ENCODE measurements at regions not wholly inside any gene's neighbourhood (a gene's known extent, or its start where the extent isn't known, plus 50 kb on each side); places are given as distances from the start of the nearest gene placed in this dataset.

DNA sequence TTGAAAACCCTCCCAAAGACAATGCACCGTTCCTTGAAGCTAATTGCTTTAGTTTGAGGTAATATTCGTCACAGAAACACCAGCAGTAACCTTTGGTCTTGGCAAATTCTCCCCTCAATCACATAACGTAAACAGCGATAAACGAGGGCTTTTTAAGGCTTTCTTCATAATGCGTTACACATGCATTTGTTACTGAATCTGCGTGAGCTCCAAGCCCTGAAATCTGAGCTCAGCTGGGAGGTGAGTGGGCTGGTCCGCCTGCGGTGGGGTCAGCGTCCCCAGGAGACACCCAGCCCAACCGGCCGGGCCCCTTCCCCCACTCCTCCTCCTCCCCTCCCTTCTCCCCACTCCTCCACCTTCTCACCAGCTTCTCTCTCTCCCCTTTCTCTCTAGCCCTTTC lies 91.1 kb downstream of the BARX1 start:
- TF ChIP-seq, protein P1, sequence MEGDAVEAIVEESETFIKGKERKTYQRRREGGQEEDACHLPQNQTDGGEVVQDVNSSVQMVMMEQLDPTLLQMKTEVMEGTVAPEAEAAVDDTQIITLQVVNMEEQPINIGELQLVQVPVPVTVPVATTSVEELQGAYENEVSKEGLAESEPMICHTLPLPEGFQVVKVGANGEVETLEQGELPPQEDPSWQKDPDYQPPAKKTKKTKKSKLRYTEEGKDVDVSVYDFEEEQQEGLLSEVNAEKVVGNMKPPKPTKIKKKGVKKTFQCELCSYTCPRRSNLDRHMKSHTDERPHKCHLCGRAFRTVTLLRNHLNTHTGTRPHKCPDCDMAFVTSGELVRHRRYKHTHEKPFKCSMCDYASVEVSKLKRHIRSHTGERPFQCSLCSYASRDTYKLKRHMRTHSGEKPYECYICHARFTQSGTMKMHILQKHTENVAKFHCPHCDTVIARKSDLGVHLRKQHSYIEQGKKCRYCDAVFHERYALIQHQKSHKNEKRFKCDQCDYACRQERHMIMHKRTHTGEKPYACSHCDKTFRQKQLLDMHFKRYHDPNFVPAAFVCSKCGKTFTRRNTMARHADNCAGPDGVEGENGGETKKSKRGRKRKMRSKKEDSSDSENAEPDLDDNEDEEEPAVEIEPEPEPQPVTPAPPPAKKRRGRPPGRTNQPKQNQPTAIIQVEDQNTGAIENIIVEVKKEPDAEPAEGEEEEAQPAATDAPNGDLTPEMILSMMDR (IDR thresholded peaks at IDR 0.05; ENCODE audit: insufficient read depth, missing control alignments) = no peak
- FAIRE-seq (no peak), DNase-seq (ENCODE audit: insufficient read length, low spot score) (no peak)

DNA sequence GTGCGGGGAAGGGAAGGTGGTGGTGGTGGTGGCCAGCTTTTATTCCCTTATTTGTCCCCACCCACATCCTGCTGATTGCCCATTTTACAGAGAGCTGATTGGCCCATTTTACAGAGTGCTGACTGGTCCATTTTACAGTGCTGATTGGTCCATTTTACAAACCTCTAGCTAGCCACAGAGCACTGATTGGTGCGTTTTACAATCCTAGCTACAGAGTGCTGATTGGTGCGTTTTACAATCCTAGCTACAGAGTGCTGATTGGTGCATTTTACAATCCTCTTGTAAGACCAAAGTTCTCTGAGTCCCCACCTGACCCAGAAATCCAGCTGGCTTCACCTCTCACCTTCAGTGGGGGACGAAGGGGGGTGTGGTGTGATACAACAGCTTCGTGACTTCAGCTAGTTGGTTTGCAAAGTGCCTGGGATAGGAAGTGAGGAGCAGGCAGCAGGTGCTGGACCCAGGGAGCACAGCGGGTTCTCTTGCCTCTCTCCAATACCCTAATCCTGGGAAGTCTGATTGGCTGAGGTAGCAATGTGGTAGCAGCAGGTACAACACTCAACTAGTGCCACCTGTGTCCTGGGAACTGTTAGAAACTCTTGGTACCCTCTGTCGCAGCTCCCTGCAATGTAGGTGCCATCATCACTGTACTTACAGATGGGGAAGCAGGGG lies 92.1 kb downstream of the BARX1 start:
- FAIRE-seq (no peak), DNase-seq (ENCODE audit: insufficient read length, low spot score) (no peak)
- TF ChIP-seq, protein P1 (IDR thresholded peaks at IDR 0.05; ENCODE audit: insufficient read depth, missing control alignments) = no peak

DNA sequence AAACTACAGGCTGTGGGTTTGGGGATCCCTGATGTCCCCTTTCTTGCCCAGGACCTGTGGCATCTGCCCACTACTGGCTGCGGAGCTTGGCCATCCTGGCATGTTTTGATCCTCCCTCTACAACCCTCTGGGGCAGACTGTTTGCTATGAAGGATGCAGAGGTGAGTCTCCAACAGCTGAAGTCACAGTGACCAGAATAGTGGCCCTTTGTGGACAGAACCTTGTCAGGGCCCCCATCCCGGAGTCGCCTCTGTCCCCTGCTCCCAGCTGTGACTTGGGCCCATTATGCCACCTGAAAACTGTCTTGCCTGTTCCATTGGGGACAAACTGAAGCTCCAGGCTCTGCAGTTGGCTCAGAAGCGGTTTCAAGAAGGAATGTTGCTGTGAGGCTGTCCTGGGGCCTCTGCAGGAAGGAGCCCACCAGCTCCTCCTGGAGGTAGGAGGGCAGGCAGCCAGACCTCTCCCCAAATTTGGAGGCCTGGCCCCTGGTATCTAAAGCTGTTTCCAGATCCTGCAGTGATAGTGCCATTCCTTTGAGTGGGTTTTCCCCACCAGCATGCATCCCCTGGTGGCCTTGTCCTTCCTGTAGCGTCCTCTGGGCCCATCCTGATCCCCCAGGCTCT lies 93.3 kb downstream of the BARX1 start:
- DNase-seq (ENCODE audit: insufficient read length, low spot score) = no peak
- TF ChIP-seq, protein P1 (IDR thresholded peaks at IDR 0.05; ENCODE audit: insufficient read depth, missing control alignments) = no peak
- no peak for FAIRE-seq

DNA sequence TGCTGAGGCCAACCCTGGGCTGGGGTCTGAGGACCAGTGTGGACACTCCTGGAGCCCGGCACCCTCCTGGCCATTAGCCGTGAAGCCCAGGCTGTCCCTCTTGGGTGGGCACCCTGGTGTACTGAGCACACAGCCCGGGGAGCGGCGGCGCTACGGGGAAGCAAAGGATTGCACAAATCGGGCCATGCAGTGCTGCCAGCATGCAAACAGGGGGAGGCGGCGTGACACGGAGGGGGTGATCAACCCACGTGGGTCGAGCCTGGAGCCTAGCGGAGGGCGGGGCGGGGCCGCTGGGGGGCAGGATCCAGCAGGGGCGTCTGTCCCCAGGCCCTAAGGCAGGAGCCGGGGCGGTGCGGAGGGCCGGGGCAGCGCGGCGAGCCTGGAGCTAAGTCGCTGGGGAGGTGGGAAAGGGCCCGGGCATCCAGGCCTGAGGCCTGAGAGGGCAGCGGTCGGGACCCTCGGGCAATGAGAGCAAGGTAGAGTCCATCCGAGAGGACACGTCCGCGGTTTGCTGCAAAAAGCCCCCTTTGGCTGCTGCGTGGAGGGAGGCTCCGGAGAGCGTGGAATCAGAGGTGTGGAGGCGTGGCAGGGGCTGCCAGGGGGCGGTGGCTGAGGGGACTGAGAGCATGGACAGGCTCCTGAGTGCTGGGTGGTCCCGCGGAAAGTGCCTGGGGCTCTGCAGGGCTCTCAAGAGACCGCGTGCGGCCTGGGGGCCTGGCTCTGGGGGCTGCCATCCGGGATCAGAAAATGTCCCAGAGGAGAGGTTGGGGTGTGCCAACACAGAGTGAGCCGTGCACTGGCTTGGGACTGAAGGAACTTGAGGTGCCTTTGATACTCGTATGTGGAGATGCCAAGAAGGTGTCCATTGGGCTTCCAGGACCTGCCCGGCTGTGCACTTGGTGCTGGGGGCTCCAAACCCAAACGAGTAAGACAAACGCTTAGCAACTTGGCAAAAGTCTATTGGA lies 94.2 kb downstream of the BARX1 start:
- TF ChIP-seq, protein P1 (IDR thresholded peaks at IDR 0.05; ENCODE audit: insufficient read depth, missing control alignments) = no peak
- no peak for DNase-seq (ENCODE audit: insufficient read length, low spot score)
- FAIRE-seq = no peak

DNA sequence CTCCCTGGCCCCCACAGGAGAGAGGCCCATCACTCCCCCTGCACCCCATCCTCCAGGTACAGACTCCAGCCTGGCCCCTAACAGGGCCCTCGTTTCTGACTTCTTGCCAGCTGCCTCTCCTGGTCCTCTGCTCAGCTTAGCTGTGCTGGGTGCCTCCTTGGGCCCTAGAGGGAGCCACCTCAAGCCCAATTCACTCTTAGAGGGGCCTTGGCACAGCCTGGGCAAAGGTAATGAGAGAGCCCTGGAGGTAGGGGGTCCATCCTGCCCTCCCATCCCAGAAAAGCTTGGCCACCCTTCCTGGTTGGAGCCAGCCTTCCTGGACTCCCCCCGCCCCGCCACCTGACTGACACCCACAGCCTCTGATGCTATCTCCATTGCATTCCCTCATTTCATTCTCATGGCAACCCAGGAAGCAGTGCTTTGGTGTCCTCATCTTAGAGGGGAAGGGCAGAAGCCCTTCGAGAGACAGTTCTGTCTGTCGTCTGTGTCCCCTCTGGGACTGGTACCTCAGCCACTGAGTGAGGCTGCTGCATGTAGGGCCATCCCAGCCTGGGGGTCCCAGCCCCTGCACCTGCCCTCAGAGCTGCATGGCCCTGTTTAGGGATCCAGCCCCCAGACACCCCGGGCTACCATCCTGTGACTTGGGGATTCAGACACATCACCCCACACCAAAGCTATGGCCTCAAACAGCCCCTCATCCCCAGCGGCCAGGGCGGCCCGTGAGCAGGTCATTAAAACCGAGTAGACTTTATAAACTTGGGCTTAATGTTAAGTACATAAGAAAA lies 95.5 kb downstream of the BARX1 start:
- FAIRE-seq (no peak), DNase-seq (ENCODE audit: insufficient read length, low spot score) (no peak)
- TF ChIP-seq, protein P1 (IDR thresholded peaks at IDR 0.05; ENCODE audit: insufficient read depth, missing control alignments) = no peak

DNA sequence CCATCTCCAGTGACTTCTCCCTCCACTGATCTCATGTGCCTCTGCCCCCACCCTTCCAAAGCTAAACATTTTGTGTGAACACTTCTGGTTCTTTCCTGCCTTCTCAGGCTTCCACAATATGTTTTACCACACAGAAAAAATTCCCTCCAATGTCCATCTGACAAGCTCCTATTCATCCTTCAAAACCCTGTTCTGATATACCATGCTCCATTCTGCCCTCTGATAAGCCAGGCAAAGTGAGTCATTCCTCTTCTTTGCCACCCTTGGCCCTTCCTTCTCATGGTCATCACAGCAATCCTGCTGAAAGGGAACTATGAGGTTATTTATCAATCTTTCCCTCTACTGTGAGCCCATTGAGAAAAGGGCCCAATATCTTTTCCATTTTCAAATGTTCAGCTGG lies 97.6 kb downstream of the BARX1 start:
- TF ChIP-seq, protein P1 (IDR thresholded peaks at IDR 0.05; ENCODE audit: insufficient read depth, missing control alignments) = no peak
- no peak for FAIRE-seq
- DNase-seq (ENCODE audit: insufficient read length, low spot score) = no peak
